ENCODE measurements at regions not wholly inside any gene's neighbourhood (a gene's known extent, or its start where the extent isn't known, plus 50 kb on each side); places are given as distances from the start of the nearest gene placed in this dataset.

- TF ChIP-seq CTCF (IDR thresholded peaks at IDR 0.05; ENCODE audit: low read depth, low read length) (no peak), EZH2phosphoT487 (IDR thresholded peaks at IDR 0.05; ENCODE audit: low read depth) (no peak)
Measured at GRCh38 chr13:103525530-103525929, 459.3 kb upstream of the SLC10A2 start.

Data from OCI-LY3 (cell line).